Skeletal muscle tissue (tissue), 3 donors: ENCODE measurements at regions not wholly inside any gene's neighbourhood (a gene's known extent, or its start where the extent isn't known, plus 50 kb on each side); places are given as distances from the start of the nearest gene placed in this dataset.
"Not testable (repeated sequence)": the region's sequence is repeated elsewhere in the genome, so short reads cannot be mapped to it uniquely, and the experiment has no call there.

Source experiments
- H3K27ac ChIP-seq: one replicate; pipeline ENCODE4 v1.7.0; 2013; ENCODE audit warnings: mild to moderate bottlenecking, low read depth, low read length, inconsistent platforms
- H3K27me3 ChIP-seq, 3 donors: one replicate each; pipeline ENCODE4 v1.7.0; 2013; ENCODE audit warnings: low read length in 3 of 3; ENCODE audit not compliant: control insufficient read depth in 3 of 3, insufficient read depth in 3 of 3
- H3K36me3 ChIP-seq, 3 donors: one replicate each; pipeline ENCODE4 v1.7.0; 2013; ENCODE audit warnings: low read length in 3 of 3; ENCODE audit not compliant: control insufficient read depth in 3 of 3, insufficient read depth in 3 of 3
- H3K4me1 ChIP-seq, 3 donors: one replicate each; pipeline ENCODE4 v1.7.0; 2013; ENCODE audit warnings: low read length in 3 of 3, mild to moderate bottlenecking in 3 of 3; ENCODE audit not compliant: control insufficient read depth in 3 of 3, insufficient read depth in 3 of 3
- H3K4me3 ChIP-seq, 3 donors: one replicate each; pipeline ENCODE4 v1.7.0; 2013; ENCODE audit warnings: low read length in 3 of 3
- H3K9ac ChIP-seq, 3 donors: one replicate each; pipeline ENCODE4 v1.7.0; 2013; ENCODE audit warnings: low read length in 3 of 3, mild to moderate bottlenecking in 3 of 3, moderate library complexity in 2 of 3, low read depth in 1 of 3
- H3K9me3 ChIP-seq, 3 donors: one replicate each; pipeline ENCODE4 v1.7.0; 2013; ENCODE audit warnings: low read length in 3 of 3; ENCODE audit not compliant: control insufficient read depth in 3 of 3
- donor health status: Osteomylitis.

DNA sequence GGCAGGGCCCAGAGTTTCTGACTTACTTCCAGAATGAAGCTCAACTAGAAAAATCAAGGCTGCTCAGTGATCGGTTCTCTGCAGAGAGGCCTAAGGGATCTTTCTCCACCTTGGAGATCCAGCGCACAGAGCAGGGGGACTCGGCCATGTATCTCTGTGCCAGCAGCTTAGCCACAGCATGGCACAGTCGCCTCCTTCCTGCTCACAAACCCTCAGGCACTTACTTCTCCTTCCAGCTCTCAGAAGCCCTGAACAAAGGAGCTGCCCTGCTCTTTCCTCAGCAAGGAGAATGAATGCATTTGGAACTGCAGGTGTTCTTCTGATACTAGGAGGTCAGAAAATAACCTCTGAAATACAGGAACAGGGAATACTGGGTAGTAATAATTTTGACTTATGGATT, 219.7 kb upstream of the PRSS1 start:
- Histone ChIP-seq H3K4me3 (no peak overlapping the region), H3K27me3 (peaks cover 10 to 16% (median 16%) of the 10 kb centered on the region in 3 donors), H3K27ac (no peak overlapping the region)

DNA sequence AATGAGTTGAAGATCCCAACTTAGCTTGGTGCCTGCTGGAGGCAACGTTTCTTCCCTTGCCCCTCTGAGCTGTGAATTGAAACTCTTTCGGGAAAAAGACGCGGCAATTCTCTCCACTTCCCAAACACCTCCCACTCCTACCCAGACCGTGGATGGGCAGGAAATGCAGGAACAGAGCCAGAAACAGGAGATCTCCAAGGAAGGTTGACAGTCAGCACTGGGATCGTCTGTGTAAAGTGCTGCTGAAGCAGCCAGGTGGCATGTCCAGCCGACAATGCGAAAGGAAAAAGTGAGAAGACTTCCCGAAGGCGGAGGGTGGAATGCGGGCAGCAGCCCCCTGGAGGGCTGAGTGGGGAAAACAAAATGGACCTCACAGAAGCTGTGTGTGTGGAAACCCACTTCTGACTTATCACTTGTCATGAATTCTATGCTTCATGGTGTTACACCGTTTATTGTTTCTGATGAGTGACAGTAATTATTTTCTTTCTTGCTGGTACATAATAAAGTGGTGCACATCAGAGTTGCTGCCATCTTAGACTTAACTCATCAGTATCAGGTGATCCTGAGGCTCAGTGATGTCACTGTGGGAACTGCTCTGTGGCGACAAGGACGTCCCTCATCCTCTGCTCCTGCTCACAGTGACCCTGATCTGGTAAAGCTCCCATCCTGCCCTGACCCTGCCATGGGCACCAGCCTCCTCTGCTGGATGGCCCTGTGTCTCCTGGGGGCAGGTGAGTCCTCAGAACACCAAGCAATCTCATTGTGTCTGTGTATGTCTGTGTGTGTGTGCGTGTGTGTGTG, 220.5 kb upstream of the PRSS1 start:
- Histone ChIP-seq H3K27me3 (peaks cover 10 to 16% (median 16%) of the 10 kb centered on the region in 3 donors), H3K27ac (no peak overlapping the region), H3K4me3 (no peak overlapping the region), H3K4me1 (peaks cover 0 to 3% (median 0%) of the 10 kb centered on the region in 3 donors), H3K9me3 (no peaks in the 10 kb centered on the region), H3K9ac (no peak overlapping the region), H3K36me3 (no peaks in the 10 kb centered on the region)

More for the DNA sequence above, 219.7 kb upstream of the PRSS1 start:
- H3K9ac ChIP-seq = no peak overlapping the region
- peaks cover 0 to 3% (median 0%) of the 10 kb centered on the region in 3 donors for H3K4me1 ChIP-seq
- H3K9me3 ChIP-seq = no peaks in the 10 kb centered on the region
- H3K36me3 ChIP-seq = no peaks in the 10 kb centered on the region

DNA sequence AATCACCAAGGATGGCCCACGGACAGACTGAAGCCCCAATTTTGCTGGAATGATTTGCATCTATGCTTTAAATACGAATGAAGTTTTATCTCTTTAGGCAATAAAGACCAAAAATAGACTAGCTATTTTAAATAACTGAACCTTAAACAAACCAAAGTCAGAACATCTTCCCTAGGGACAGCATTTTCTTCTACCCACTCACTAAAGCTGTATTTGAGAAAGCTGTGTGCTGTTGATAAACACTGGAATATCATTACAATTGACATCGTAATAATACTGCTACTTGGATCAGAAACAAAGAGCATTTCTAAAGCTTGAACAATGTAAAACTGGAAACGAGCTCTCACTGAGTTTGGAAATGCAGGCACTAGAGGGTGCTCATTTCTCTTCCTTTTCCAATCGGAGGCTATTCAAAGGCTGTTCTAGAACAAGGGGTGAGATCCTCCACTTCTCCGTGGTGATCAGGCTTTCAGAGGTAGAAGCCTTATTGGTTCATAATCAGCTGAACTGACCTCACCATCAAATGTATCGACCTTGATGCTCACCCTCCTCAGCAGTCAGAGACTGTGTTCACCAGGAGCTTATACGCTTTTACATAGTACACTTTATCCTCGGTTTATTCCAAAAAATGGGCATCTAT, 225.3 kb upstream of the PRSS1 start:
- Histone ChIP-seq H3K9me3 (no peaks in the 10 kb centered on the region), H3K36me3 (no peaks in the 10 kb centered on the region), H3K4me1 (peaks cover 0 to 3% (median 0%) of the 10 kb centered on the region in 3 donors), H3K27me3 (peaks cover 8 to 13% (median 13%) of the 10 kb centered on the region in 3 donors), H3K27ac (no peak overlapping the region), H3K4me3 (no peak overlapping the region), H3K9ac (no peak overlapping the region)

DNA sequence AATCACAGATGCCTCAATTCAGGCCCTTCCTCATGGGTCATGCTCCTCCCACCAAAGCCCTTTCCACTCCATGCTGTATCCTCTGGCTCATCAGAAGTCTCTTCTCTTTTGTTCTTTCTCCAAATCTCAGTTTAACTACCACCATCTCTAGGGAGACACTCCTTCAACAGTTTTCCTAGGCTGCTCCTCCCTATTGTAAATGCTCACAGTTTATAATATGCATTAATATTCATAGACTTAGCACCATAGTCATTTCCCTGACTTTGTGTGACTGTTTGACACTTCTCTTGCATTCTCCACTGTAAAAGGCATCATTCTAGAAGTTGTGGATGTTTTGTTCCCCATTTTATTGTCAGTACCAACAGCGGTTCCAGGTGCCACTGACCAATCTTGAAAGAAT, 226.5 kb upstream of the PRSS1 start:
- Histone ChIP-seq H3K9ac (no peak overlapping the region), H3K27me3 (peaks cover 3 to 6% (median 5%) of the 10 kb centered on the region in 3 donors), H3K27ac (no peak overlapping the region), H3K4me1 (no peaks in the 10 kb centered on the region), H3K4me3 (no peak overlapping the region), H3K9me3 (no peaks in the 10 kb centered on the region), H3K36me3 (no peaks in the 10 kb centered on the region)

DNA sequence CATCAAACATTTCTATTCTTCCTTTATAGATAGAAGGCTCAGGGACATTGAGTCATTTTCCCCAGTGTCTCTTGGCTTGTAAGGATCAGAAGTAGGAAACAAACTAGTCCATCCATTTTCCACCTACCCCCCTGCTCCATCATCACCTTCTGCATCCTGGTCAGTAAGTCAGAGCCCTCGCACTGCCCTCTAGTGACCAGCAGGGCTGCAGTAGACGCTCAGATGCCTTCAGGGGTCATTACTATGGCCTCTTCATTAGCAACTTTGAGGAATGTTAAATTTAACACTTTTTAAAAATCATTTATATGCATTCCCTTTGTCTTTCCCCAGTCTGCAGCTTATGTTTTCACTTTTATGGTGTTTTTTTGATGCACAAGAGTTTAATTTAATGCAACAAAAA, 228.4 kb upstream of the PRSS1 start:
- not testable (repeated sequence) for H3K4me3 ChIP-seq, H3K4me1 ChIP-seq, H3K9me3 ChIP-seq, H3K27ac ChIP-seq, H3K9ac ChIP-seq, H3K27me3 ChIP-seq, H3K36me3 ChIP-seq

DNA sequence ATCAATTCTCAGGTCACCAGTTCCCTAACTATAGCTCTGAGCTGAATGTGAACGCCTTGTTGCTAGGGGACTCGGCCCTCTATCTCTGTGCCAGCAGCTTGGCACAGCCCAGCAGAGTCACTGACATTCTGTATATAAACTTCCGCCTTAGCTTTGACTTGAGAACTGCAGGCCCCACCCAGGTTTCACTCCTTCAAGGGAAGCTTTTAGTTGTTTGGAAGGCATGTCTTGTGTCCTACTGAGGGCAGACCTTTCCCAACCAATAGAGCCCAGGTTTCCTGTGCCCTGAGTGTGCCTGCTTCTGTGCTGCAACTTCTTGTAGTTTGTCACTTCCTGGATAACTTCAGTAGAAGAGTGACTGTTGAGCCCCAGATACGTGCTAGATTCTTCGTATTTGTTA, 228.8 kb upstream of the PRSS1 start:
- not testable (repeated sequence) for H3K4me3 ChIP-seq, H3K27me3 ChIP-seq, H3K36me3 ChIP-seq

DNA sequence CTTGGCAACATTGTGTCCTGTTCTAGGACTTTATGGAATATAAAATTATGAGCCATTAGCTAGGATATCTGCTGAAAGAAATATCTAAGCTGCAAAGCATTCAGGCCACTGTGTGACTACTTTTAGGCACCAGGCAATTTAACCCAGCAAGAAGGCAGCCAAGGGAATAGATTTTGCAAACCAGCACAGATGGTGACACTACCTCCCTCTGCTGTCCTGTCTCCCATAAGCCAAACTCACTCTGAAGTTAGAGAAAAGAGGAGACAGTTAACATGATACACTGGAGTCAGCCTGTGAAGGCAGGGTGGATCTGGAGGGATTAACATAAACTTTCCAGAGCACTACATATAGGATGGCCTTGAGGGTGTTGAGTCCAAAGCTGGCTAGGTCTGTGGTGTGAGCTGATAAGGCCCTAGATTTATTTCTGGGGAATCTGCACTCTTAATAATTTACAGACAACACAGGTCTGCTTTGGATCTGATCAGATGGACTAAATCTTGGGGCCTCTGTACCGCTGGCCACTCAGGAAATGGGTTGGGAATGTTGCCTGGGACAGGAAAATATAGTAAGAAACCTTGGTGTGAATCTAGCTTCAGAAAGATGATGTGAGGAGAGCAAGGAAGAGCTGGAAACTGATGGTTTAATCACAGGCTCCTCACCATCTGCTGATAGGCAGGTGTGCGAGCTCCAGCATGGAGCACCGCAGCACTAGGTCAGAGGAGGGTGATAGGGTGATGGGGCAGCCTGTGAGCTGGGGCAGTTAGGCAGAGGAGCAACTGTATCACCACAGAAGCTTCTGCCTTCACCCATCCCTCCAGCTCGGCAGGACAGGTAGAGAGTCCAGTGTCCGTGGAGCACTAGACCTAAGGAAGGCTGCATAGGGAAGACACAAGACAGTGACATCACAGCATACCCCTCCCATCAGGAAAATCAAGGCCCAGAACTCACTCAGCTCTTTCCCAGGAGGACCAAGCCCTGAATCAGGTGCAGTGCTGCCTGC, 229.9 kb upstream of the PRSS1 start:
- Histone ChIP-seq H3K4me1 (no peaks in the 10 kb centered on the region), H3K4me3 (no peak overlapping the region), H3K27me3 (no peaks in the 10 kb centered on the region), H3K27ac (no peak overlapping the region), H3K9ac (no peak overlapping the region), H3K36me3 (no peaks in the 10 kb centered on the region), H3K9me3 (no peaks in the 10 kb centered on the region)

More for the DNA sequence above, 228.8 kb upstream of the PRSS1 start:
- not testable (repeated sequence) for H3K4me1 ChIP-seq, H3K27ac ChIP-seq, H3K9ac ChIP-seq, H3K9me3 ChIP-seq

DNA sequence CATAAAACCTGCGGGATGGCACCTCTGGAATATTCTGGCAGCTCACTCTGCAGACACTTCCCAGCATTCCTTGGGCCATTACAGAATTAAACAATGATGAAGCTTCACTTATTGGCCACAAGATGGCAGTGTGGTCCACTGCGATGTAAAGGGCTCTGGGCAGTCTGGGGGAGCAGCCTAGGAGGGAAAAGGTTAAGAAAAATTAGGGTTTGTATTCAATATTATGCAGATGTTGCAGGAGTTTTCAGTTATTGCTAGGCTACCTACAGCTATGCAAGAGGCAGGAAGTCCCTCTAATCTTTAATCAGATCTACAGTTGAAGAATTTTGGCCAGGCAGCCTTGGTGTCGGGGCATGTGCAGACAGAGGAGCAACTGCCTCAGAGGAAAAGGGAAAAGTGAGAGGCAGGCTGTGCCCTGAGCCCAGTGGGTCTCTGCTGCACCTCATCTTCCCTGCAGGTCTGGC, 233.2 kb upstream of the PRSS1 start:
- Histone ChIP-seq H3K4me3 (no peak overlapping the region), H3K27ac (no peak overlapping the region), H3K9ac (no peak overlapping the region), H3K4me1 (no peaks in the 10 kb centered on the region), H3K36me3 (no peaks in the 10 kb centered on the region), H3K9me3 (no peaks in the 10 kb centered on the region), H3K27me3 (no peaks in the 10 kb centered on the region)

DNA sequence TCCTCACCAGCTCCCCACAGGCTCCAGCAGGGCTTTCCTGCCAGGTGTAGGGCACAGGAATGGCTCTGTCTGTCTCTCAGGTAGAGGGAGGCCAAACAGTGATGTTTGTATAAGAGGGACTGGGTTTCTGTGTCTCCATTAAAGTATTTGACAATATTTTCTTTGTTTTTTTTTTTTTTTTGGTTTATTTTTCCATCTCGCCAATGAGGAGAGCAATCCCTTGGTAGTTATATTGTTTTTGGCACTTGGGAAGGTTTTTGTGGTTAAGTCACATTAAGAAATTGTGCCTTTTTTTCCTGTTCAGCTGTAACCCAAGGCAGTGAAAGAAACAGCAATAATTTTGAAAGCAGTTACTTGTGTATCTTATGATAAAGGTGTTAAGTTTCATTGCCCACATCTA, 234.6 kb upstream of the PRSS1 start:
- not testable (repeated sequence) for H3K4me1 ChIP-seq, H3K4me3 ChIP-seq, H3K27me3 ChIP-seq

More for the DNA sequence above, 234.6 kb upstream of the PRSS1 start:
- not testable (repeated sequence) for H3K36me3 ChIP-seq, H3K27ac ChIP-seq, H3K9ac ChIP-seq, H3K9me3 ChIP-seq
